ENCODE measurements at regions not wholly inside any gene's neighbourhood (a gene's known extent, or its start where the extent isn't known, plus 50 kb on each side); places are given as distances from the start of the nearest gene placed in this dataset.

DNA sequence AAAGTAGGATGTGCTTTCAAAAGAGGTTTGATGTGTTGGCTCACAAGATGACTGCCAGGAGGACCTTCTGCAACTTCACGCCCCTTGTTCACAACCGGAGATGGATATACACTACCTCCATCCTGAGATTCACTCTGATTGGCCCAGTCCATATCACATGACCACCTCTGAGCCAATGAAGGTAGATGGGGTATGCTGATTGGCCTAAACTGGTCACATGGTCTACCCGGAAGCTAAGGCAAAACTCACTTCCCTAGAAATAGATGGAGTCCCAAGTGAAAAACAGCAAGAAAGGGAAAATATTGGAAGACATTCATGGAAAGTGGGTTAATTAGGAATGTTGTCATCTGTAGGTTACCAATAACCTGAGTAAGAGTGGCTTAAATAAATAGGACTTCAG, 119.7 kb upstream of the MRI1 start (continued):
- TF ChIP-seq, protein P1, sequence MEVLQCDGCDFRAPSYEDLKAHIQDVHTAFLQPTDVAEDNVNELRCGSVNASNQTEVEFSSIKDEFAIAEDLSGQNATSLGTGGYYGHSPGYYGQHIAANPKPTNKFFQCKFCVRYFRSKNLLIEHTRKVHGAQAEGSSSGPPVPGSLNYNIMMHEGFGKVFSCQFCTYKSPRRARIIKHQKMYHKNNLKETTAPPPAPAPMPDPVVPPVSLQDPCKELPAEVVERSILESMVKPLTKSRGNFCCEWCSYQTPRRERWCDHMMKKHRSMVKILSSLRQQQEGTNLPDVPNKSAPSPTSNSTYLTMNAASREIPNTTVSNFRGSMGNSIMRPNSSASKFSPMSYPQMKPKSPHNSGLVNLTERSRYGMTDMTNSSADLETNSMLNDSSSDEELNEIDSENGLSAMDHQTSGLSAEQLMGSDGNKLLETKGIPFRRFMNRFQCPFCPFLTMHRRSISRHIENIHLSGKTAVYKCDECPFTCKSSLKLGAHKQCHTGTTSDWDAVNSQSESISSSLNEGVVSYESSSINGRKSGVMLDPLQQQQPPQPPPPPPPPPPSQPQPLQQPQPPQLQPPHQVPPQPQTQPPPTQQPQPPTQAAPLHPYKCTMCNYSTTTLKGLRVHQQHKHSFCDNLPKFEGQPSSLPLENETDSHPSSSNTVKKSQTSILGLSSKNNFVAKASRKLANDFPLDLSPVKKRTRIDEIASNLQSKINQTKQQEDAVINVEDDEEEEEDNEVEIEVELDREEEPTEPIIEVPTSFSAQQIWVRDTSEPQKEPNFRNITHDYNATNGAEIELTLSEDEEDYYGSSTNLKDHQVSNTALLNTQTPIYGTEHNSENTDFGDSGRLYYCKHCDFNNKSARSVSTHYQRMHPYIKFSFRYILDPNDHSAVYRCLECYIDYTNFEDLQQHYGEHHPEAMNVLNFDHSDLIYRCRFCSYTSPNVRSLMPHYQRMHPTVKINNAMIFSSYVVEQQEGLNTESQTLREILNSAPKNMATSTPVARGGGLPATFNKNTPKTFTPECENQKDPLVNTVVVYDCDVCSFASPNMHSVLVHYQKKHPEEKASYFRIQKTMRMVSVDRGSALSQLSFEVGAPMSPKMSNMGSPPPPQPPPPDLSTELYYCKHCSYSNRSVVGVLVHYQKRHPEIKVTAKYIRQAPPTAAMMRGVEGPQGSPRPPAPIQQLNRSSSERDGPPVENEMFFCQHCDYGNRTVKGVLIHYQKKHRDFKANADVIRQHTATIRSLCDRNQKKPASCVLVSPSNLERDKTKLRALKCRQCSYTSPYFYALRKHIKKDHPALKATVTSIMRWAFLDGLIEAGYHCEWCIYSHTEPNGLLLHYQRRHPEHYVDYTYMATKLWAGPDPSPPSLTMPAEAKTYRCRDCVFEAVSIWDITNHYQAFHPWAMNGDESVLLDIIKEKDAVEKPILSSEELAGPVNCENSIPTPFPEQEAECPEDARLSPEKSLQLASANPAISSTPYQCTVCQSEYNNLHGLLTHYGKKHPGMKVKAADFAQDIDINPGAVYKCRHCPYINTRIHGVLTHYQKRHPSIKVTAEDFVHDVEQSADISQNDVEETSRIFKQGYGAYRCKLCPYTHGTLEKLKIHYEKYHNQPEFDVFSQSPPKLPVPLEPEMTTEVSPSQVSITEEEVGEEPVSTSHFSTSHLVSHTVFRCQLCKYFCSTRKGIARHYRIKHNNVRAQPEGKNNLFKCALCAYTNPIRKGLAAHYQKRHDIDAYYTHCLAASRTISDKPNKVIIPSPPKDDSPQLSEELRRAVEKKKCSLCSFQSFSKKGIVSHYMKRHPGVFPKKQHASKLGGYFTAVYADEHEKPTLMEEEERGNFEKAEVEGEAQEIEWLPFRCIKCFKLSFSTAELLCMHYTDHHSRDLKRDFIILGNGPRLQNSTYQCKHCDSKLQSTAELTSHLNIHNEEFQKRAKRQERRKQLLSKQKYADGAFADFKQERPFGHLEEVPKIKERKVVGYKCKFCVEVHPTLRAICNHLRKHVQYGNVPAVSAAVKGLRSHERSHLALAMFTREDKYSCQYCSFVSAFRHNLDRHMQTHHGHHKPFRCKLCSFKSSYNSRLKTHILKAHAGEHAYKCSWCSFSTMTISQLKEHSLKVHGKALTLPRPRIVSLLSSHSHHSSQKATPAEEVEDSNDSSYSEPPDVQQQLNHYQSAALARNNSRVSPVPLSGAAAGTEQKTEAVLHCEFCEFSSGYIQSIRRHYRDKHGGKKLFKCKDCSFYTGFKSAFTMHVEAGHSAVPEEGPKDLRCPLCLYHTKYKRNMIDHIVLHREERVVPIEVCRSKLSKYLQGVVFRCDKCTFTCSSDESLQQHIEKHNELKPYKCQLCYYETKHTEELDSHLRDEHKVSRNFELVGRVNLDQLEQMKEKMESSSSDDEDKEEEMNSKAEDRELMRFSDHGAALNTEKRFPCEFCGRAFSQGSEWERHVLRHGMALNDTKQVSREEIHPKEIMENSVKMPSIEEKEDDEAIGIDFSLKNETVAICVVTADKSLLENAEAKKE (CRISPR knock-in tag; IDR thresholded peaks at IDR 0.05) = no peak
- no peak for TF ChIP-seq EZH2 (IDR thresholded peaks at IDR 0.05; ENCODE audit: low read depth, unreplicated experiment)
- no peak for TF ChIP-seq ZNF114 (CRISPR knock-in tag; IDR thresholded peaks at IDR 0.05)
- TF ChIP-seq ZNF331 (CRISPR knock-in tag; IDR thresholded peaks at IDR 0.05; ENCODE audit: low read depth) = no peak
- no peak for TF ChIP-seq STAT1 (IDR thresholded peaks at IDR 0.05; ENCODE audit: unreplicated experiment)
- TF ChIP-seq NANOG (IDR thresholded peaks at IDR 0.05; ENCODE audit: borderline replicate concordance) = no peak
- no peak for TF ChIP-seq EZH2phosphoT487 (IDR thresholded peaks at IDR 0.05; ENCODE audit: unreplicated experiment)
- no peak for TF ChIP-seq POLR2AphosphoS5 (IDR thresholded peaks at IDR 0.05; ENCODE audit: low read depth)
- TF ChIP-seq, protein P2, sequence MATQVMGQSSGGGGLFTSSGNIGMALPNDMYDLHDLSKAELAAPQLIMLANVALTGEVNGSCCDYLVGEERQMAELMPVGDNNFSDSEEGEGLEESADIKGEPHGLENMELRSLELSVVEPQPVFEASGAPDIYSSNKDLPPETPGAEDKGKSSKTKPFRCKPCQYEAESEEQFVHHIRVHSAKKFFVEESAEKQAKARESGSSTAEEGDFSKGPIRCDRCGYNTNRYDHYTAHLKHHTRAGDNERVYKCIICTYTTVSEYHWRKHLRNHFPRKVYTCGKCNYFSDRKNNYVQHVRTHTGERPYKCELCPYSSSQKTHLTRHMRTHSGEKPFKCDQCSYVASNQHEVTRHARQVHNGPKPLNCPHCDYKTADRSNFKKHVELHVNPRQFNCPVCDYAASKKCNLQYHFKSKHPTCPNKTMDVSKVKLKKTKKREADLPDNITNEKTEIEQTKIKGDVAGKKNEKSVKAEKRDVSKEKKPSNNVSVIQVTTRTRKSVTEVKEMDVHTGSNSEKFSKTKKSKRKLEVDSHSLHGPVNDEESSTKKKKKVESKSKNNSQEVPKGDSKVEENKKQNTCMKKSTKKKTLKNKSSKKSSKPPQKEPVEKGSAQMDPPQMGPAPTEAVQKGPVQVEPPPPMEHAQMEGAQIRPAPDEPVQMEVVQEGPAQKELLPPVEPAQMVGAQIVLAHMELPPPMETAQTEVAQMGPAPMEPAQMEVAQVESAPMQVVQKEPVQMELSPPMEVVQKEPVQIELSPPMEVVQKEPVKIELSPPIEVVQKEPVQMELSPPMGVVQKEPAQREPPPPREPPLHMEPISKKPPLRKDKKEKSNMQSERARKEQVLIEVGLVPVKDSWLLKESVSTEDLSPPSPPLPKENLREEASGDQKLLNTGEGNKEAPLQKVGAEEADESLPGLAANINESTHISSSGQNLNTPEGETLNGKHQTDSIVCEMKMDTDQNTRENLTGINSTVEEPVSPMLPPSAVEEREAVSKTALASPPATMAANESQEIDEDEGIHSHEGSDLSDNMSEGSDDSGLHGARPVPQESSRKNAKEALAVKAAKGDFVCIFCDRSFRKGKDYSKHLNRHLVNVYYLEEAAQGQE (IDR thresholded peaks at IDR 0.05; ENCODE audit: unreplicated experiment) = no peak
- no peak for TF ChIP-seq CREB1 (CRISPR knock-in tag; IDR thresholded peaks at IDR 0.05; ENCODE audit: low read depth)
- no peak for TF ChIP-seq JUNB (IDR thresholded peaks at IDR 0.05; ENCODE audit: unreplicated experiment)

Data from GM23338 (cell line).